NB4 (cell line): ENCODE measurements at regions not wholly inside any gene's neighbourhood (a gene's known extent, or its start where the extent isn't known, plus 50 kb on each side); places are given as distances from the start of the nearest gene placed in this dataset.

Experiments
- CTCF ChIP-seq: IDR thresholded peaks from one replicate; pipeline ENCODE4 v1.5.1; 2012; ENCODE audit warnings: low read depth, low read length
- MAX ChIP-seq: IDR thresholded peaks from 2 replicates; pipeline ENCODE4 v1.6.1; 2011; ENCODE audit warnings: low read depth, low read length
- POLR2A ChIP-seq: IDR thresholded peaks from 2 replicates; pipeline ENCODE4 v1.6.1; 2011; ENCODE audit warnings: mild to moderate bottlenecking; ENCODE audit not compliant: insufficient read length; ENCODE audit errors: extremely low read depth

GRCh38 chr10:128417826-128418225 is 291.6 kb upstream of the MKI67 start:
- TF ChIP-seq CTCF = no peak
- no peak for TF ChIP-seq MAX
- no peak for TF ChIP-seq POLR2A
